Ishikawa (cell line): ENCODE measurements at regions not wholly inside any gene's neighbourhood (a gene's known extent, or its start where the extent isn't known, plus 50 kb on each side); places are given as distances from the start of the nearest gene placed in this dataset.

Experiments used
- CEBPB ChIP-seq: IDR thresholded peaks from 2 replicates; pipeline ENCODE4 v1.6.1; 2012
- CREB1 ChIP-seq: IDR thresholded peaks from 2 replicates; pipeline ENCODE4 v1.6.1; 2012; ENCODE audit warnings: low read depth
- EP300 ChIP-seq: IDR thresholded peaks from 2 replicates; pipeline ENCODE4 v1.6.1; 2012; ENCODE audit warnings: borderline replicate concordance
- FOXM1 ChIP-seq: IDR thresholded peaks from 2 replicates; pipeline ENCODE4 v1.6.1; 2012; ENCODE audit warnings: low read depth, borderline replicate concordance
- NFIC ChIP-seq: IDR thresholded peaks from 2 replicates; pipeline ENCODE4 v1.6.1; 2012
- RAD21 ChIP-seq: IDR thresholded peaks from 2 replicates; pipeline ENCODE4 v1.6.1; 2012; ENCODE audit warnings: low read depth
- TAF1 ChIP-seq: IDR thresholded peaks from 2 replicates; pipeline ENCODE4 v1.6.1; 2012; ENCODE audit warnings: low read depth, mild to moderate bottlenecking
- TCF12 ChIP-seq: IDR thresholded peaks from 2 replicates; pipeline ENCODE4 v1.6.1; 2012; ENCODE audit warnings: low read depth
- TEAD4 ChIP-seq: IDR thresholded peaks from 2 replicates; pipeline ENCODE4 v1.6.1; 2012
- YY1 ChIP-seq: IDR thresholded peaks from 2 replicates; pipeline ENCODE4 v1.6.1; 2012; ENCODE audit warnings: low read depth
- ZBTB7A ChIP-seq: IDR thresholded peaks from 2 replicates; pipeline ENCODE4 v1.6.1; 2012; ENCODE audit warnings: low read depth
- TF ChIP-seq, protein P1 (sequence below): IDR thresholded peaks from 2 replicates; pipeline ENCODE4 v1.6.1; 2012
- TF ChIP-seq, protein P2 (sequence below): IDR thresholded peaks from 2 replicates; pipeline ENCODE4 v1.6.1; 2012; ENCODE audit warnings: low read depth, mild to moderate bottlenecking
- TF ChIP-seq, protein P3 (sequence below): IDR thresholded peaks from 2 replicates; pipeline ENCODE4 v1.6.1; 2012

DNA sequence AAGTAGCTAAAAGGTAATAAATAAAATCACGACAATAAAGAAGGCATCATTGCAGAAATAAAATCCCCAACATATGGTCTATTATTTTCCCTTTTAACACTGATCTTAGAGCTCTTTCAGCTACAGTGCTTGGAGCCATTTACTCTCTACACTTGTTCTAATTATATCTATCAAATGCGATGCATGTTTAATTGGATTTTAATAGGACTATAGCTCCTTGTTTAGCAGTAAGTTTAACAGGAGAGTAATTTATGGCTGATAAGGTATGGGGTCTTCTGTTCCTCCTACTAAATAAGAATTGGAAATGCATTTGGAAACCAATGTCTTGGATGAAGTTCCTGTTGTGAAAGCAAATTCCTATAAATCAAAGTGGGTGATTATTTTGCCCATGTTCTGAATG, 304.2 kb upstream of the PTPRD start:
- TF ChIP-seq EP300 (no peak), CREB1 (no peak), YY1 (no peak), TCF12 (no peak), ZBTB7A (no peak), FOXM1 (no peak), TAF1 (no peak), NFIC (no peak), RAD21 (no peak), CEBPB (no peak), TEAD4 (no peak)
- TF ChIP-seq, protein P1, sequence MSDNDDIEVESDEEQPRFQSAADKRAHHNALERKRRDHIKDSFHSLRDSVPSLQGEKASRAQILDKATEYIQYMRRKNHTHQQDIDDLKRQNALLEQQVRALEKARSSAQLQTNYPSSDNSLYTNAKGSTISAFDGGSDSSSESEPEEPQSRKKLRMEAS, result no peak
- TF ChIP-seq, protein P2, sequence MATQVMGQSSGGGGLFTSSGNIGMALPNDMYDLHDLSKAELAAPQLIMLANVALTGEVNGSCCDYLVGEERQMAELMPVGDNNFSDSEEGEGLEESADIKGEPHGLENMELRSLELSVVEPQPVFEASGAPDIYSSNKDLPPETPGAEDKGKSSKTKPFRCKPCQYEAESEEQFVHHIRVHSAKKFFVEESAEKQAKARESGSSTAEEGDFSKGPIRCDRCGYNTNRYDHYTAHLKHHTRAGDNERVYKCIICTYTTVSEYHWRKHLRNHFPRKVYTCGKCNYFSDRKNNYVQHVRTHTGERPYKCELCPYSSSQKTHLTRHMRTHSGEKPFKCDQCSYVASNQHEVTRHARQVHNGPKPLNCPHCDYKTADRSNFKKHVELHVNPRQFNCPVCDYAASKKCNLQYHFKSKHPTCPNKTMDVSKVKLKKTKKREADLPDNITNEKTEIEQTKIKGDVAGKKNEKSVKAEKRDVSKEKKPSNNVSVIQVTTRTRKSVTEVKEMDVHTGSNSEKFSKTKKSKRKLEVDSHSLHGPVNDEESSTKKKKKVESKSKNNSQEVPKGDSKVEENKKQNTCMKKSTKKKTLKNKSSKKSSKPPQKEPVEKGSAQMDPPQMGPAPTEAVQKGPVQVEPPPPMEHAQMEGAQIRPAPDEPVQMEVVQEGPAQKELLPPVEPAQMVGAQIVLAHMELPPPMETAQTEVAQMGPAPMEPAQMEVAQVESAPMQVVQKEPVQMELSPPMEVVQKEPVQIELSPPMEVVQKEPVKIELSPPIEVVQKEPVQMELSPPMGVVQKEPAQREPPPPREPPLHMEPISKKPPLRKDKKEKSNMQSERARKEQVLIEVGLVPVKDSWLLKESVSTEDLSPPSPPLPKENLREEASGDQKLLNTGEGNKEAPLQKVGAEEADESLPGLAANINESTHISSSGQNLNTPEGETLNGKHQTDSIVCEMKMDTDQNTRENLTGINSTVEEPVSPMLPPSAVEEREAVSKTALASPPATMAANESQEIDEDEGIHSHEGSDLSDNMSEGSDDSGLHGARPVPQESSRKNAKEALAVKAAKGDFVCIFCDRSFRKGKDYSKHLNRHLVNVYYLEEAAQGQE, result no peak
- TF ChIP-seq, protein P3, sequence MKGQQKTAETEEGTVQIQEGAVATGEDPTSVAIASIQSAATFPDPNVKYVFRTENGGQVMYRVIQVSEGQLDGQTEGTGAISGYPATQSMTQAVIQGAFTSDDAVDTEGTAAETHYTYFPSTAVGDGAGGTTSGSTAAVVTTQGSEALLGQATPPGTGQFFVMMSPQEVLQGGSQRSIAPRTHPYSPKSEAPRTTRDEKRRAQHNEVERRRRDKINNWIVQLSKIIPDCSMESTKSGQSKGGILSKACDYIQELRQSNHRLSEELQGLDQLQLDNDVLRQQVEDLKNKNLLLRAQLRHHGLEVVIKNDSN, result no peak
